OCI-LY1 (cell line): ENCODE measurements at regions not wholly inside any gene's neighbourhood (a gene's known extent, or its start where the extent isn't known, plus 50 kb on each side); places are given as distances from the start of the nearest gene placed in this dataset.

Experiments
- CTCF ChIP-seq: fragments of 200-600 bp; sonication (generic), shearing (Covaris generic); IDR thresholded peaks from 2 replicates; pipeline ENCODE4 v1.5.1; 2017; ENCODE audit warnings: mild to moderate bottlenecking, antibody characterized with exemption, low read length, moderate library complexity, mixed read lengths
- EZH2 ChIP-seq: fragments of 200-600 bp; sonication (generic), shearing (Covaris generic); IDR thresholded peaks from 2 replicates; pipeline ENCODE4 v1.8.0; 2017; ENCODE audit warnings: borderline replicate concordance, mixed run types, mild to moderate bottlenecking, antibody characterized with exemption, low read length, moderate library complexity, mixed read lengths

- TF ChIP-seq CTCF (no peak), EZH2 (no peak)
Measured at GRCh38 chr19:29320086-29320485, 107.1 kb upstream of the UQCRFS1 start.
